ENCODE measurements at regions not wholly inside any gene's neighbourhood (a gene's known extent, or its start where the extent isn't known, plus 50 kb on each side); places are given as distances from the start of the nearest gene placed in this dataset.

DNA sequence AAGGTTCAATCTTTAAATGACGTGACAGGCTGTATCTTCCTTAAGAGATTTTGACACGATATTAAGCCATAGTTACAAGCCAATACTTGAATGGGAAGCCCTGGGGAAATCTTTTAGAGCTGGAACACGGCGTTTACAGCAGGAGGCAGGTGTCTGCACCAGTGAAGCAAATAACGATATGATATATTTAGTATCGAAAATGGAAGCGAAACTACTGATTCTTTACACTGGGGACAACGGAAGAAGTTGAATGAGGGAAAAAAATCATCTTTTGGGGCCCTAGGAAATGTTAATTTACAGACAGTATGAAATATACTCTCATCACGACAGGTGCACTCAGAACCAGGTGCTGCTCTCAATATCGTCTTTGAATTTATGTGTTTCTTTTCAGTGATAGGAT is 793.9 kb upstream of the PCDH20 start:
- TF ChIP-seq CTCF (IDR thresholded peaks at IDR 0.05; ENCODE audit: poor library complexity) (no peak), EZH2 (IDR thresholded peaks at IDR 0.05; ENCODE audit: borderline replicate concordance) (no peak), EZH2phosphoT487 (IDR thresholded peaks at IDR 0.05; ENCODE audit: low read depth, severe bottlenecking, unreplicated experiment) (no peak)

All from hepatocyte (in vitro differentiated cells).